Esophagus squamous epithelium (tissue), 5 donors: ENCODE measurements at regions not wholly inside any gene's neighbourhood (a gene's known extent, or its start where the extent isn't known, plus 50 kb on each side); places are given as distances from the start of the nearest gene placed in this dataset.
A peak's percentile ranks its signal among the peaks of the same experiment; 100 is the strongest.

Experiments used
- DNase-seq: peaks from one replicate; lab custom pipeline; 2025; lab: John Stamatoyannopoulos, UW
- H3K27ac ChIP-seq, 4 donors: fragments of 200-600 bp; sonication (generic); one replicate each; pipeline ENCODE4 v1.5.1; 2016 to 2019; ENCODE audit warnings: mild to moderate bottlenecking in 1 of 4
- H3K27me3 ChIP-seq, 4 donors: fragments of 200-600 bp; sonication (generic); 1 replicate in 3 of 4; 2 replicates in 1 of 4; pipeline versions ENCODE4 v1.5.1 to v1.6.0; 2017 to 2021; ENCODE audit warnings: antibody characterized with exemption in 1 of 4
- H3K36me3 ChIP-seq, 3 donors: fragments of 200-600 bp; sonication (generic); one replicate each; pipeline ENCODE4 v1.5.1; 2016 to 2019
- H3K4me1 ChIP-seq, 3 donors: fragments of 200-600 bp; sonication (generic); one replicate each; pipeline ENCODE4 v1.5.1; 2017 to 2019
- H3K4me3 ChIP-seq, 4 donors: fragments of 200-600 bp; sonication (generic); 1 replicate in 3 of 4; 2 replicates in 1 of 4; pipeline ENCODE4 v1.5.1; 2016 to 2019; ENCODE audit warnings: mild to moderate bottlenecking in 2 of 4, moderate library complexity in 1 of 4
- H3K9me3 ChIP-seq, 3 donors: fragments of 200-600 bp; sonication (generic); one replicate each; pipeline ENCODE4 v1.5.1; 2016 to 2019
- POLR2A ChIP-seq, 4 donors: fragments of 450-650 bp; IDR thresholded peaks; one replicate each; pipeline ENCODE4 v1.6.1; 2017; ENCODE audit warnings: antibody characterized with exemption in 4 of 4, mild to moderate bottlenecking in 4 of 4, moderate library complexity in 3 of 4
- WGBS, 2 donors: methylation state at CpG; one replicate each; pipeline ENCODE4 v1.1.5; 2018; 5-methylcytosine and 5-hydroxymethylcytosine counted together
- intact Hi-C: fragments of 100-400 bp; cut with DNase I; formaldehyde crosslinking; loops from one replicate; pipeline ENCODE4 v1.15.0; 2022
- TF ChIP-seq, protein P1 (sequence below), 6 experiments: fragments of 450-650 bp in 4 of 6; fragments of 200-600 bp in 2 of 6; sonication (generic) in 2 of 6; IDR thresholded peaks; one replicate each; pipeline ENCODE4 v1.5.1; 2016 to 2019; ENCODE audit warnings: antibody characterized with exemption in 6 of 6, mild to moderate bottlenecking in 4 of 6, moderate library complexity in 4 of 6
- donor health status: DM: yes; HTN: yes; CAD: no.

DNA sequence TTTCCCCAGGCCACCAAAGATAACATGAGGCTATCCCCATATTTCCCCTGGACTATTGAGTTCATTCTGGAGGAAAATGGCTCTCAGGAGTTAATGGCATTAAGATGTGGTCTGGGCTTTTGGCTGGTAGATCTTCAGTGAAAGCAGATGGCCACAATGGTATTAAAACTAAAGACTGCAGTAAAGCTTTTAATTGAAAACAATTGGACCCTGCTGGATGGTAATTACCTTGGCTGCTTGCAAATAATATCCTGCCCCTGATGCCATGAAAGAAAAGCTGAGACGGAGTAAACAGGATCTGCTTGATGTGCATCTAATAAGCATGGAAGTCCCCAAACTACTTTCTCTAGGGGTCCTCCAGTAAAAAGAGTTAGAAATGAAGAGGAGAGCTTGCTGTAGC is 255.8 kb downstream of the QKI start:
- no peak overlapping the region for H3K4me3 ChIP-seq
- H3K4me1 ChIP-seq, result no peaks in the 10 kb centered on the region
- no peaks in the 10 kb centered on the region for H3K36me3 ChIP-seq
- intact Hi-C loops, result no loop called here
- peaks cover 0 to 4% (median 0%) of the 10 kb centered on the region in 3 donors for H3K9me3 ChIP-seq
- no peak overlapping the region for H3K27ac ChIP-seq
- no peak for DNase-seq
- no peaks in the 10 kb centered on the region for H3K27me3 ChIP-seq
- TF ChIP-seq, protein P1, sequence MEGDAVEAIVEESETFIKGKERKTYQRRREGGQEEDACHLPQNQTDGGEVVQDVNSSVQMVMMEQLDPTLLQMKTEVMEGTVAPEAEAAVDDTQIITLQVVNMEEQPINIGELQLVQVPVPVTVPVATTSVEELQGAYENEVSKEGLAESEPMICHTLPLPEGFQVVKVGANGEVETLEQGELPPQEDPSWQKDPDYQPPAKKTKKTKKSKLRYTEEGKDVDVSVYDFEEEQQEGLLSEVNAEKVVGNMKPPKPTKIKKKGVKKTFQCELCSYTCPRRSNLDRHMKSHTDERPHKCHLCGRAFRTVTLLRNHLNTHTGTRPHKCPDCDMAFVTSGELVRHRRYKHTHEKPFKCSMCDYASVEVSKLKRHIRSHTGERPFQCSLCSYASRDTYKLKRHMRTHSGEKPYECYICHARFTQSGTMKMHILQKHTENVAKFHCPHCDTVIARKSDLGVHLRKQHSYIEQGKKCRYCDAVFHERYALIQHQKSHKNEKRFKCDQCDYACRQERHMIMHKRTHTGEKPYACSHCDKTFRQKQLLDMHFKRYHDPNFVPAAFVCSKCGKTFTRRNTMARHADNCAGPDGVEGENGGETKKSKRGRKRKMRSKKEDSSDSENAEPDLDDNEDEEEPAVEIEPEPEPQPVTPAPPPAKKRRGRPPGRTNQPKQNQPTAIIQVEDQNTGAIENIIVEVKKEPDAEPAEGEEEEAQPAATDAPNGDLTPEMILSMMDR (IDR thresholded peaks at IDR 0.05), result no peak
- no peak for TF ChIP-seq POLR2A (IDR thresholded peaks at IDR 0.05)
- WGBS, 2 donors, result 90 to 91% methylated on average over 1 of the region's 1 CpG

DNA sequence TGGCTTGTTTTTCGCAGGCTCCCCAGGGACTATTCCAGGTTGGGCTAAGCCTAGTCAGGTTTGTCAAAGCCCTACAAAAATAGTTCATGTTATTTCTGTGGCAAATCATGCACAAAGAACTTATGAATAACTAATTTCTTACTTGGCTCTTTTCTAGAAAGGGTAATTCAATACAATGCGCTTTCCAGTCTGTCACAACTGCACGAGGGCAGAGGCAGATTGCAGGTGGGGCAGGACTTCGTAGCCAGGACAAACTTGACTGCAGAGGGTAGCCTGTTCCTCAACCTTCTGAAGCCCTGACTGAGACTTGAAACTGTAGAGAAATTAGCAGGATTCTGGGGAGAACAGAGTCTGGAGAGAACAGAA is 253.5 kb downstream of the QKI start:
- no peaks in the 10 kb centered on the region for H3K36me3 ChIP-seq
- H3K4me3 ChIP-seq, result no peak overlapping the region
- H3K27ac ChIP-seq, result no peak overlapping the region
- 46 to 51% methylated on average over 4 of the region's 4 CpGs for WGBS, 2 donors
- H3K27me3 ChIP-seq, result no peaks in the 10 kb centered on the region
- H3K9me3 ChIP-seq, result peaks cover 0 to 4% (median 0%) of the 10 kb centered on the region in 3 donors
- DNase-seq, result no peak
- no peaks in the 10 kb centered on the region for H3K4me1 ChIP-seq
- no peak for TF ChIP-seq POLR2A (IDR thresholded peaks at IDR 0.05)
- TF ChIP-seq, protein P1 (IDR thresholded peaks at IDR 0.05), result no peak
- intact Hi-C loops, result no loop called here

DNA sequence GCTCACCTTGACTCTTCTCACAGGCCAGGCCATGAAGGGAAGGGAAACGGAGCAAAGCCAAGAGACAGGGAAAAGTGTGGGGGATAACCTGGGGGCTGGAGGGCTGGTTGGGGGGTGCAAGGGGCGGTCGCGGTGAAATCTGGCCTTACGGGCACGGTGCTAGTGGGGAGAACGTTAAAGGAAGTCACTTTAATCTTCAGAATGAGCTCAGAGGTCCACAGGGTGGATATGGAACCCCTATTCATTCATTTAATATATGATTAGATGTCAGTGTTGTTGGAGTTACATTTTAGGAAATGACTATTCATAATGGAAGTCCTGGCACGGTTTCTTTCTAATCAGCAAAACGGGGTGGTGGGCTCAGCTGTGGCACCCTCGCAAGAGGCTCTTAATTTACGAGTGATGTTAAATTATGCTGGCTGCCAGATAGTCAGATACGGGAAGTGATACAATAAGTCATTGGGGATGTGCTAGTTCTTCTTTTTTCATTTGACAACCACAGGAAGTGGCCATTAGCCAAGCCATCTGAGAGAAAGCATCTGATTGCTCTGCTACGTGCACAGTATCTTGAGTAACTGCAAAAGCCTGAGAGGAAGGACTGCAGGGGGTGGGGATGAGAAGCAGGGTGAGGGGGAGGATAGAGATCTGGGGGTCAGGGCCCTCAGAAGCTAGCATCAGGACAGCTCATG is 253.0 kb downstream of the QKI start:
- intact Hi-C loops, result no loop called here
- Histone ChIP-seq H3K36me3 (no peaks in the 10 kb centered on the region), H3K4me3 (no peak overlapping the region), H3K9me3 (peaks cover 0 to 4% (median 0%) of the 10 kb centered on the region in 3 donors), H3K27ac (peak overlapping the region in 1 of 4 donors; percentile 28), H3K27me3 (no peaks in the 10 kb centered on the region), H3K4me1 (no peaks in the 10 kb centered on the region)
- DNase-seq, result no peak
- WGBS, 2 donors, result 66 to 67% methylated on average over 13 of the region's 13 CpGs
- TF ChIP-seq POLR2A (IDR thresholded peaks at IDR 0.05), result no peak
- TF ChIP-seq, protein P1 (IDR thresholded peaks at IDR 0.05), result no peak

DNA sequence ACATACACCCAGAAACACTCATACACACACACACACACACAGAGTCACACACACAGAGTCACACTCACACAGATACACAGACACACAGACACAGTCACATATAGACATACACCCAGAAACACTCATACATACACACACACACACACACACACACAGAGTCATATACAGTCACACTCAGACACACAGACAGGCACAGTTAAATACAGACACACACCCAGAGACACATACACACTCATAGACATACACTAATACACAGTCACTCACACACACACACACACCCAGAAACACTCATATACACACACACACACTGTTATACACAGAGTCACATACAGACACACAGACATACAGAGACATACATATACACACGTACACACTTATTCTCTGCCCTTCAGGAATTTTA is 250.9 kb downstream of the QKI start:
- Histone ChIP-seq H3K9me3 (no peaks in the 10 kb centered on the region), H3K27me3 (no peaks in the 10 kb centered on the region), H3K4me3 (no peak overlapping the region), H3K27ac (no peak overlapping the region), H3K36me3 (no peaks in the 10 kb centered on the region), H3K4me1 (no peaks in the 10 kb centered on the region)
- WGBS, 2 donors, result 94 to 100% methylated on average over 1 of the region's 1 CpG
- TF ChIP-seq POLR2A (IDR thresholded peaks at IDR 0.05), result no peak
- TF ChIP-seq, protein P1 (IDR thresholded peaks at IDR 0.05), result no peak
- no peak for DNase-seq
- intact Hi-C loops, result no loop called here

DNA sequence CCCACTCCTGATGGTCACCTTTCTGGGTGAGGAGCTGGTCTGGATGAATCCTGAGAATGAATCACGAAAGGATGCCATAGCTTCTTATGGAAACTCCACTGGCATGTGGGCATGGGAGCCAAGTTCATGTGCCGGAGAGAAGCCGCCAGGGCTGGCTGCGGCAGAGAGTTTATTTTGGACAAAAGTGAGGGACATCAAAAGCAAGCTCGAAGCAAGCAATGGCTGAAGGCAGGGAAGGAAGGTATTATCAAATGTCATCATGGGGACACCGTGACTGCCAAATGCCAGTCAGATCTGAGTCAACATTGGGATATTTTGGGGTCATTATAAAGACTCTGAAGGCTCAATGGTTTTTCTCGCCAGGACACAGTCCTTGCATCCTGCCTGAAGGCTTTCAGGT is 249.1 kb downstream of the QKI start:
- Histone ChIP-seq H3K36me3 (no peaks in the 10 kb centered on the region), H3K27me3 (no peaks in the 10 kb centered on the region), H3K4me3 (no peak overlapping the region), H3K4me1 (no peaks in the 10 kb centered on the region), H3K27ac (no peak overlapping the region), H3K9me3 (no peaks in the 10 kb centered on the region)
- intact Hi-C loops, result no loop called here
- no peak for DNase-seq
- WGBS, 2 donors, result 74 to 79% methylated on average over 7 of the region's 7 CpGs
- TF ChIP-seq POLR2A (IDR thresholded peaks at IDR 0.05), result no peak
- TF ChIP-seq, protein P1 (IDR thresholded peaks at IDR 0.05), result no peak
